ENCODE measurements at regions not wholly inside any gene's neighbourhood (a gene's known extent, or its start where the extent isn't known, plus 50 kb on each side); places are given as distances from the start of the nearest gene placed in this dataset.

DNA sequence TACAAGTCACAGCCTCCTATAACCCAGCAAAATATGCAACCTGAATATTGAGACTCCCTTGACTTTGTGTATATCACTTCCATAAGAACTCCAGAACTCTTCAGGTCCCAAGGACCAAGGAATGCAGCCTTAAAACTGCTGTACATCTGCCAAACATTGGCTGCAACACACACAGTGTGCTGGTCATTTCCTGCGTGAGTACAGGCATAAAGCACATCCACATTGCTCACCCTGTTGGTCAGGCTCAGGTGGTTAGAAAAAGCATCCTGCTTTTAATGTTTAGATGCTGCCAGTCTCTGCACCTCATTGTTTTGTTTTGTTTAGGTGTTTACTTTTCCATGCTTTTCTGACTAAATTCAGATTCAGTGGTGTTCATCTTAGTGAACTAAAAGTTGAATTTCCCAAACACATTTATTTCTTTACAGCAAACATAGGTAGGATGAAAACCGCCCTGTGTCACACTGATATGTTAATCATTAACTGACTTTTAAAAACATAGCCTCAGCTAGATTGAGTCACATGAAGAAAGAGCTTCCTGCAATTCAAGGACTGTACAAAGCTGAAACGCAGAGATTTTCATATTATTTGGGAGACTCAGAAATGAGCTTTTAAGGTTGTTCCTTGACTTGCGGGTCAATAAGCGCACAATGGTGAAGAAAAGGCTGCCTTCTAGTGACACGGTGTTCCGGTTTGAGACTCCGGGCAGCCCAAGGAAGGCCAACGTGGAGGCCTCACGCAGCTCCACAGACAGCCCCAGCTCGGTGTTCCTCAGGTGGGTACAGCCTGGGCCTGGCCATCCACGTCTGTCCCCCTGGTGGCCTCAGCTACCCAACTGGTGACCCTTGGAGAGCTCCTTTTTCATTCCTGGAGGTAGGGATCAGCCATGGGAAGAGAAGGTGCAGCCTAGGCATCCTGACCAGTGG lies 52.2 kb upstream of the GRAMD2B start:
- peaks cover 5% of the 10 kb centered on the region for H3K4me1 ChIP-seq (ENCODE audit: control insufficient read depth, insufficient read depth, low read length)
- no peak overlapping the region for H3K27ac ChIP-seq (ENCODE audit: insufficient read depth, low read depth, low read length, poor library complexity, severe bottlenecking)
- no peaks in the 10 kb centered on the region for H3K9me3 ChIP-seq (ENCODE audit: control insufficient read depth, low read length)
- no peaks in the 10 kb centered on the region for H3K36me3 ChIP-seq (ENCODE audit: control insufficient read depth, insufficient read depth, low read length)
- whole genome bisulfite sequencing, 2 experiments = 92 to 95% methylated on average over 12 of the region's 12 CpGs
- H3K4me3 ChIP-seq (ENCODE audit: insufficient read depth, low read depth, low read length) = no peak overlapping the region
- H3K27me3 ChIP-seq (ENCODE audit: control insufficient read depth, insufficient read depth, low read length, poor library complexity, severe bottlenecking) = no peaks in the 10 kb centered on the region

GRCh38 chr5:126373375-126374108 lies 49.7 kb upstream of the GRAMD2B start:
- Histone ChIP-seq H3K9me3 (ENCODE audit: control insufficient read depth, low read length) (no peaks in the 10 kb centered on the region), H3K4me1 (ENCODE audit: control insufficient read depth, insufficient read depth, low read length) (peaks cover 4% of the 10 kb centered on the region), H3K27ac (ENCODE audit: insufficient read depth, low read depth, low read length, poor library complexity, severe bottlenecking) (no peak overlapping the region), H3K4me3 (ENCODE audit: insufficient read depth, low read depth, low read length) (no peak overlapping the region), H3K27me3 (ENCODE audit: control insufficient read depth, insufficient read depth, low read length, poor library complexity, severe bottlenecking) (no peaks in the 10 kb centered on the region), H3K36me3 (ENCODE audit: control insufficient read depth, insufficient read depth, low read length) (no peaks in the 10 kb centered on the region)
- WGBS, 2 experiments = 87 to 88% methylated on average over 3 of the region's 3 CpGs

Data from ectodermal cell (in vitro differentiated cells).